ENCODE measurements at regions not wholly inside any gene's neighbourhood (a gene's known extent, or its start where the extent isn't known, plus 50 kb on each side); places are given as distances from the start of the nearest gene placed in this dataset.

DNA sequence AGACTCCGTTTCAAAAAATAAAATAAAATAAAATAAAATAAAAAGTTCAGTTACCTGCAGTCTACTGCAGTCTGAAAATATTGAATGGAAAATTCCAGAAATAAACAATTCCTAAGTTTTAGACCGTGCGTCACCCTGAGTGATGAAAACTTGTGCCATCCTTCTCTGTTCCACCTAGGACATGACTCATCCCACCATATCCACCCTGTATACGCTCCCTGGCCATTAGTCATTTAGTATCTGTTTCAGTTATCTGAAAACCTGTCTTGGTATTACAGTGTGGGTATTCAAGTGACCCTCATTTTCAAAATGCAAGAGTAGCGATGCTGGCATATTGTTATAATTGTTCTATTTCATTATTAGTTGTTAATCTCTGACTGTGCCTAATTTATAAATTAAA, 51.8 kb upstream of the TEX48 start:
- Histone ChIP-seq H3K4me3 (ENCODE audit: low read depth, low read length) (no peak overlapping the region), H3K36me3 (ENCODE audit: control insufficient read depth, insufficient read depth, low read length) (no peaks in the 10 kb centered on the region), H3K27me3 (ENCODE audit: control insufficient read depth, insufficient read depth, low read length) (no peaks in the 10 kb centered on the region)
- TF ChIP-seq, protein P1, sequence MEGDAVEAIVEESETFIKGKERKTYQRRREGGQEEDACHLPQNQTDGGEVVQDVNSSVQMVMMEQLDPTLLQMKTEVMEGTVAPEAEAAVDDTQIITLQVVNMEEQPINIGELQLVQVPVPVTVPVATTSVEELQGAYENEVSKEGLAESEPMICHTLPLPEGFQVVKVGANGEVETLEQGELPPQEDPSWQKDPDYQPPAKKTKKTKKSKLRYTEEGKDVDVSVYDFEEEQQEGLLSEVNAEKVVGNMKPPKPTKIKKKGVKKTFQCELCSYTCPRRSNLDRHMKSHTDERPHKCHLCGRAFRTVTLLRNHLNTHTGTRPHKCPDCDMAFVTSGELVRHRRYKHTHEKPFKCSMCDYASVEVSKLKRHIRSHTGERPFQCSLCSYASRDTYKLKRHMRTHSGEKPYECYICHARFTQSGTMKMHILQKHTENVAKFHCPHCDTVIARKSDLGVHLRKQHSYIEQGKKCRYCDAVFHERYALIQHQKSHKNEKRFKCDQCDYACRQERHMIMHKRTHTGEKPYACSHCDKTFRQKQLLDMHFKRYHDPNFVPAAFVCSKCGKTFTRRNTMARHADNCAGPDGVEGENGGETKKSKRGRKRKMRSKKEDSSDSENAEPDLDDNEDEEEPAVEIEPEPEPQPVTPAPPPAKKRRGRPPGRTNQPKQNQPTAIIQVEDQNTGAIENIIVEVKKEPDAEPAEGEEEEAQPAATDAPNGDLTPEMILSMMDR (IDR thresholded peaks at IDR 0.05; ENCODE audit: insufficient read depth, low read length, severe bottlenecking): no peak
- DNase-seq (ENCODE audit: low read depth) (peak; percentile 96), FAIRE-seq (no peak)

DNA sequence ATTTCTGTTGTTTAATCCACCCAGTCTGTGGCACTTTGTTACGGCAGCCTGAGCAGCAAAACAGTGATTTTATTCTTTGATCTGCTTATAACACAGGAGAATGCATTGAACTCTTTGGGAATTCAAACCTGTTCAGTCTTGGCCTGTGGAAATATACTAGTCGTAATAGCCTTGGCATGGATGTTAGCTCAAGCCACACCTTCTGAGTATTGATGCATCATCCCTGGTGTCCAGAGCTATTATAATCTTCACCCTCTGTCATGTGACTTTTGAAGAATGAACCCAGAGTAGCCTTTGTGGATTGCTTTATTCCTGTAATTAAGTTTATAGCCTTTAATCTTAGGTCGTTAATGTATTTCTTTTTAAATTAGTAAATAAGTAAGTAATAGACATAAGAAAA, 50.8 kb upstream of the TEX48 start:
- Histone ChIP-seq H3K4me3 (ENCODE audit: low read depth, low read length) (no peak overlapping the region), H3K27me3 (ENCODE audit: control insufficient read depth, insufficient read depth, low read length) (no peaks in the 10 kb centered on the region), H3K36me3 (ENCODE audit: control insufficient read depth, insufficient read depth, low read length) (no peaks in the 10 kb centered on the region)
- DNase-seq (ENCODE audit: low read depth) (peak; percentile 95), FAIRE-seq (no peak)
- TF ChIP-seq, protein P1 (IDR thresholded peaks at IDR 0.05; ENCODE audit: insufficient read depth, low read length, severe bottlenecking): no peak

Measured in bronchial epithelial cell (primary cell).